GM23338 (cell line): ENCODE measurements at regions not wholly inside any gene's neighbourhood (a gene's known extent, or its start where the extent isn't known, plus 50 kb on each side); places are given as distances from the start of the nearest gene placed in this dataset.

Source experiments
- ATAC-seq: fragments of 200-7000 bp; cut with Tn5 transposase; 3 replicates; pipeline ENCODE4 v1.9.1; 2020
- DNase-seq: peaks from one replicate; pipeline ENCODE4 v3.0.0-alpha.2; 2015; ENCODE audit warnings: low spot score
- H2AFZ ChIP-seq: fragments of 200-600 bp; sonication (generic); 2 replicates; pipeline ENCODE4 v1.8.0; 2016; ENCODE audit warnings: antibody characterized with exemption, mild to moderate bottlenecking, moderate library complexity
- H3F3A ChIP-seq: fragments of 200-600 bp; sonication (generic); replicated peaks from 2 replicates; pipeline ENCODE4 v1.8.0; 2017; ENCODE audit warnings: antibody characterized with exemption, mixed run types, low read depth
- H3K27ac ChIP-seq: fragments of 200-600 bp; sonication (generic); 2 replicates; pipeline ENCODE4 v1.6.1; 2016; ENCODE audit warnings: low read depth
- H3K27me3 ChIP-seq: fragments of 200-600 bp; sonication (generic); 2 replicates; pipeline ENCODE4 v1.8.0; 2016; ENCODE audit warnings: mild to moderate bottlenecking, mixed run types, moderate library complexity; ENCODE audit not compliant: insufficient read depth
- H3K36me3 ChIP-seq: fragments of 200-600 bp; sonication (generic); 2 replicates; pipeline ENCODE4 v1.8.0; 2016; ENCODE audit warnings: mild to moderate bottlenecking; ENCODE audit not compliant: insufficient read depth
- H3K4me1 ChIP-seq: fragments of 200-600 bp; sonication (generic); 2 replicates; pipeline ENCODE4 v1.8.0; 2016; ENCODE audit warnings: mild to moderate bottlenecking, moderate library complexity; ENCODE audit not compliant: insufficient read depth
- H3K4me2 ChIP-seq: fragments of 200-600 bp; sonication (generic); 2 replicates; pipeline ENCODE4 v1.7.1; 2017; ENCODE audit warnings: mixed run types
- H3K4me3 ChIP-seq: fragments of 200-600 bp; sonication (generic); 2 replicates; pipeline ENCODE4 v1.6.1; 2016; ENCODE audit warnings: mixed run types
- H3K79me2 ChIP-seq: fragments of 200-600 bp; sonication (generic); replicated peaks from 2 replicates; pipeline ENCODE4 v1.8.0; 2017; ENCODE audit warnings: mild to moderate bottlenecking; ENCODE audit not compliant: insufficient read depth
- H3K9me2 ChIP-seq: fragments of 200-600 bp; sonication (generic); 2 replicates; pipeline ENCODE4 v1.8.0; 2017; ENCODE audit not compliant: insufficient read depth
- H4K20me1 ChIP-seq: fragments of 200-600 bp; sonication (generic); replicated peaks from 2 replicates; pipeline ENCODE4 v1.8.0; 2017; ENCODE audit warnings: mild to moderate bottlenecking; ENCODE audit not compliant: insufficient read depth
- H3K27ac Mint-ChIP-seq: 2 replicates; pipeline ENCODE4 v1.8.0; 2020; ENCODE audit warnings: inconsistent platforms, mild to moderate bottlenecking, moderate library complexity, mixed read lengths
- H3K27me3 Mint-ChIP-seq: 3 replicates; pipeline ENCODE4 v1.8.0; 2022; ENCODE audit warnings: low read depth, mild to moderate bottlenecking, moderate library complexity, mixed read lengths, inconsistent platforms; ENCODE audit not compliant: insufficient read depth, poor library complexity
- H3K36me3 Mint-ChIP-seq: 3 replicates; pipeline ENCODE4 v1.8.0; 2021; ENCODE audit warnings: low read depth, mild to moderate bottlenecking, inconsistent platforms, moderate library complexity, mixed read lengths
- H3K4me1 Mint-ChIP-seq: 3 replicates; pipeline ENCODE4 v1.8.0; 2020; ENCODE audit warnings: mild to moderate bottlenecking, inconsistent platforms, mixed read lengths
- H3K4me3 Mint-ChIP-seq: 3 replicates; pipeline ENCODE4 v1.8.0; 2021; ENCODE audit warnings: moderate library complexity, mild to moderate bottlenecking, inconsistent platforms, mixed read lengths
- H3K9me3 Mint-ChIP-seq: 3 replicates; pipeline ENCODE4 v1.8.0; 2020; ENCODE audit warnings: moderate library complexity, mild to moderate bottlenecking, inconsistent platforms, mixed read lengths
- CREB1 ChIP-seq: fragments of 250-450 bp; sonication (Bioruptor Pico); IDR thresholded peaks from 2 replicates; pipeline ENCODE4 v1.5.0; 2020; ENCODE audit warnings: low read depth, mild to moderate bottlenecking, moderate library complexity
- CTCF ChIP-seq, 2 experiments: fragments of 200-600 bp in 1 of 2; sonication (generic) in 1 of 2; conservative IDR thresholded peaks; 2 replicates each; pipeline versions ENCODE4 v1.5.1 to v1.6.1; 2016 to 2017; ENCODE audit warnings: antibody characterized with exemption in 2 of 2, low read depth in 2 of 2, mild to moderate bottlenecking in 2 of 2, moderate library complexity in 1 of 2
- ETS1 ChIP-seq: IDR thresholded peaks from 2 replicates; pipeline ENCODE4 v1.6.1; 2016; ENCODE audit warnings: antibody characterized with exemption
- EZH2 ChIP-seq: fragments of 200-600 bp; sonication (generic); IDR thresholded peaks from one replicate; pipeline ENCODE4 v1.8.0; 2017; ENCODE audit warnings: antibody characterized with exemption, mild to moderate bottlenecking, low read depth; ENCODE audit not compliant: unreplicated experiment
- EZH2phosphoT487 ChIP-seq: fragments of 200-600 bp; sonication (generic); IDR thresholded peaks from one replicate; pipeline ENCODE4 v1.8.1; 2018; ENCODE audit warnings: antibody characterized with exemption; ENCODE audit not compliant: unreplicated experiment
- JUNB ChIP-seq: IDR thresholded peaks from one replicate; pipeline ENCODE4 v1.6.1; 2016; ENCODE audit warnings: antibody characterized with exemption; ENCODE audit not compliant: unreplicated experiment
- POLR2AphosphoS5 ChIP-seq: IDR thresholded peaks from 2 replicates; pipeline ENCODE4 v1.6.1; 2016; ENCODE audit warnings: antibody characterized with exemption, low read depth
- REST ChIP-seq: IDR thresholded peaks from one replicate; pipeline ENCODE4 v1.6.1; 2018; ENCODE audit warnings: antibody characterized with exemption; ENCODE audit not compliant: unreplicated experiment
- STAT1 ChIP-seq: IDR thresholded peaks from one replicate; pipeline ENCODE4 v1.6.1; 2016; ENCODE audit warnings: antibody characterized with exemption; ENCODE audit not compliant: unreplicated experiment
- ZNF331 ChIP-seq: fragments of 250-450 bp; sonication (Bioruptor Pico); IDR thresholded peaks from 2 replicates; pipeline ENCODE4 v1.5.0; 2020; ENCODE audit warnings: low read depth, mild to moderate bottlenecking, moderate library complexity

- ATAC-seq (no peak), DNase-seq (no peak)
- peaks cover 9% of the 10 kb centered on the region; the same call in 1 of the 2 replicates for H3K36me3 ChIP-seq
- peaks cover 5% of the 10 kb centered on the region; the same call in 2 of the 3 replicates for H3K9me3 Mint-ChIP-seq
- no peak overlapping the region for H3K4me2 ChIP-seq
- no peak overlapping the region for H3K27ac Mint-ChIP-seq
- H3K36me3 Mint-ChIP-seq, result peaks cover 8% of the 10 kb centered on the region; the same call in 1 of the 3 replicates
- peaks cover 1% of the 10 kb centered on the region for H3K27me3 Mint-ChIP-seq
- no peak overlapping the region for H3K4me3 ChIP-seq
- H3K4me1 Mint-ChIP-seq, result no peaks in the 10 kb centered on the region
- no peak overlapping the region for H3K4me3 Mint-ChIP-seq
- H4K20me1 ChIP-seq, result no peaks in the 10 kb centered on the region
- H3K27me3 ChIP-seq, result no peaks in the 10 kb centered on the region
- H3K79me2 ChIP-seq, result no peaks in the 10 kb centered on the region
- H2AFZ ChIP-seq, result no peak overlapping the region
- no peak for TF ChIP-seq JUNB
- no peak for TF ChIP-seq EZH2
- no peak for TF ChIP-seq ZNF331 (CRISPR knock-in tag)
- no peak for TF ChIP-seq CREB1 (CRISPR knock-in tag)
- TF ChIP-seq REST, result no peak
- TF ChIP-seq POLR2AphosphoS5, result no peak
- TF ChIP-seq CTCF (conservative IDR thresholded peaks at IDR 0.05; ENCODE audit: low read depth in 2 of 2), result no peak
- no peak for TF ChIP-seq ETS1
- TF ChIP-seq STAT1, result no peak
- TF ChIP-seq EZH2phosphoT487, result no peak
- H3K9me2 ChIP-seq, result peaks cover 10% of the 10 kb centered on the region
- no peak overlapping the region for H3K27ac ChIP-seq
- H3F3A ChIP-seq, result no peaks in the 10 kb centered on the region
- peaks cover 9% of the 10 kb centered on the region for H3K4me1 ChIP-seq
Measured at GRCh38 chr1:59176471-59176870, 120.4 kb upstream of the FGGY start.
